ENCODE measurements at regions not wholly inside any gene's neighbourhood (a gene's known extent, or its start where the extent isn't known, plus 50 kb on each side); places are given as distances from the start of the nearest gene placed in this dataset.

- DNase-seq = no peak
Measured at GRCh38 chr2:236747426-236747825, 177.8 kb downstream of the ACKR3 start.

GRCh38 chr2:236747925-236748324 is 178.3 kb downstream of the ACKR3 start:
- no peak for DNase-seq

- no peak for DNase-seq
Measured at GRCh38 chr2:236748385-236748784, 178.8 kb downstream of the ACKR3 start.

- DNase-seq = no peak
Measured at GRCh38 chr2:236748801-236749200, 179.2 kb downstream of the ACKR3 start.

GRCh38 chr2:236749346-236749745 is 179.7 kb downstream of the ACKR3 start:
- peak; percentile 86 for DNase-seq

GRCh38 chr2:236752096-236752495 is 182.5 kb downstream of the ACKR3 start:
- DNase-seq = no peak

GRCh38 chr2:236753606-236754270 is 184.1 kb downstream of the ACKR3 start:
- no peak for DNase-seq

- no peak for DNase-seq
Measured at GRCh38 chr2:236754271-236754944, 184.8 kb downstream of the ACKR3 start.

- no peak for DNase-seq
Measured at GRCh38 chr2:236755278-236755840, 185.7 kb downstream of the ACKR3 start.

GRCh38 chr2:236758406-236758805 is 188.8 kb downstream of the ACKR3 start:
- no peak for DNase-seq

- no peak for DNase-seq
Measured at GRCh38 chr2:236760246-236760645, 190.6 kb downstream of the ACKR3 start.

- DNase-seq = no peak
Measured at GRCh38 chr2:236761358-236761757, 191.7 kb downstream of the ACKR3 start.

- no peak for DNase-seq
Measured at GRCh38 chr2:236762628-236763027, 193.0 kb downstream of the ACKR3 start.

GRCh38 chr2:236763857-236764256 is 194.2 kb downstream of the ACKR3 start:
- DNase-seq = no peak

- DNase-seq = no peak
Measured at GRCh38 chr2:236764716-236765115, 195.1 kb downstream of the ACKR3 start.

GRCh38 chr2:236765478-236765877 is 195.9 kb downstream of the ACKR3 start:
- no peak for DNase-seq

- no peak for DNase-seq
Measured at GRCh38 chr2:236766850-236767249, 197.2 kb downstream of the ACKR3 start.

- DNase-seq = no peak
Measured at GRCh38 chr2:236767941-236768340, 198.3 kb downstream of the ACKR3 start.

GRCh38 chr2:236768393-236769140 is 198.9 kb downstream of the ACKR3 start:
- peak; percentile 97 for DNase-seq

- peak; percentile 100 for DNase-seq
Measured at GRCh38 chr2:236769981-236770671, 200.5 kb downstream of the ACKR3 start.

- no peak for DNase-seq
Measured at GRCh38 chr2:236772220-236772837, 202.7 kb downstream of the ACKR3 start.

- no peak for DNase-seq
Measured at GRCh38 chr2:236773206-236773605, 203.6 kb downstream of the ACKR3 start.

All from fibroblast of skin of back (primary cell).